ENCODE measurements at regions not wholly inside any gene's neighbourhood (a gene's known extent, or its start where the extent isn't known, plus 50 kb on each side); places are given as distances from the start of the nearest gene placed in this dataset.

DNA sequence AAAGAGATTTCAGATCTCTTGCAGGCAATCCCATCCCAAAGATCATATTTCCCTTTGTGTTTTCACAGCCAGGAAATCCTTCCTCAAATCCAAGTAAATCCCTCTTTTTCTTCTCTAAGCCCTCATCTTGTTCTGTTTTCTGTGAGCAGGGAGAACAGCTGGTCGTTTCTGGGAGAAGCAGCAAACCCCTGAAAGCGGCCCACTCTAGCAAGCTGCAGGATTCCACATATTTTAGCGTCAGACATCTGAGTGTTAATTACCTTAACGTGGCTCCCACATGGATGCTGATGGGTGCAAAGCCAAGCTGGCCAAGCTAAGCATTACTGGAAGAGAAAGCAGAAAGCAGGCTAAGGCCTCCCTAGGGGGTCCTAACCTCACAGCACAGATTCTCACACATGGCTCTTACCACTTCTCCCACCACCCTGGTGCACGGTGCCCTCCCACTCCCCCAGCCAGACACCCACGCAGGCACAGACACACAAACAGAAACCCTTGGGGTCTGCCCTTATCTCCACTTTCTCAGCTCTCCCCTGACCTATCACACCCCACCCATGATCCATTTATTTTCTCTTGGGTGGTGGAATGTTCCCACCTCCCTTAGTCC is 551.0 kb upstream of the AUTS2 start:
- Histone ChIP-seq H3K27ac (no peak overlapping the region), H3K27me3 (replicated peaks; ENCODE audit: insufficient read depth) (no peaks in the 10 kb centered on the region), H3K9me3 (no peaks in the 10 kb centered on the region), H3K4me1 (replicated peaks) (no peaks in the 10 kb centered on the region), H3K4me3 (no peak overlapping the region), H3K36me3 (no peaks in the 10 kb centered on the region)
- TF ChIP-seq POLR2AphosphoS5 (IDR thresholded peaks at IDR 0.05) (no peak), POLR2A (IDR thresholded peaks at IDR 0.05) (no peak)
- TF ChIP-seq, protein P1, sequence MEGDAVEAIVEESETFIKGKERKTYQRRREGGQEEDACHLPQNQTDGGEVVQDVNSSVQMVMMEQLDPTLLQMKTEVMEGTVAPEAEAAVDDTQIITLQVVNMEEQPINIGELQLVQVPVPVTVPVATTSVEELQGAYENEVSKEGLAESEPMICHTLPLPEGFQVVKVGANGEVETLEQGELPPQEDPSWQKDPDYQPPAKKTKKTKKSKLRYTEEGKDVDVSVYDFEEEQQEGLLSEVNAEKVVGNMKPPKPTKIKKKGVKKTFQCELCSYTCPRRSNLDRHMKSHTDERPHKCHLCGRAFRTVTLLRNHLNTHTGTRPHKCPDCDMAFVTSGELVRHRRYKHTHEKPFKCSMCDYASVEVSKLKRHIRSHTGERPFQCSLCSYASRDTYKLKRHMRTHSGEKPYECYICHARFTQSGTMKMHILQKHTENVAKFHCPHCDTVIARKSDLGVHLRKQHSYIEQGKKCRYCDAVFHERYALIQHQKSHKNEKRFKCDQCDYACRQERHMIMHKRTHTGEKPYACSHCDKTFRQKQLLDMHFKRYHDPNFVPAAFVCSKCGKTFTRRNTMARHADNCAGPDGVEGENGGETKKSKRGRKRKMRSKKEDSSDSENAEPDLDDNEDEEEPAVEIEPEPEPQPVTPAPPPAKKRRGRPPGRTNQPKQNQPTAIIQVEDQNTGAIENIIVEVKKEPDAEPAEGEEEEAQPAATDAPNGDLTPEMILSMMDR (IDR thresholded peaks at IDR 0.05): no peak
- 49% methylated on average over 6 of the region's 6 CpGs for WGBS
- intact Hi-C loops (cut with DNase I): no loop called here
- no peak for DNase-seq (ENCODE audit: low spot score)

GRCh38 chr7:69049326-69049725 is 548.9 kb upstream of the AUTS2 start:
- intact Hi-C loops (cut with DNase I): no loop called here
- WGBS: 37% methylated on average over 5 of the region's 5 CpGs
- TF ChIP-seq, protein P1 (IDR thresholded peaks at IDR 0.05): no peak
- no peak for TF ChIP-seq POLR2A (IDR thresholded peaks at IDR 0.05)
- no peak for TF ChIP-seq POLR2AphosphoS5 (IDR thresholded peaks at IDR 0.05)
- no peak overlapping the region for H3K27ac ChIP-seq
- H3K9me3 ChIP-seq: no peaks in the 10 kb centered on the region
- DNase-seq (ENCODE audit: low spot score): no peak
- no peaks in the 10 kb centered on the region for H3K4me1 ChIP-seq (replicated peaks)
- H3K4me3 ChIP-seq: no peak overlapping the region
- no peaks in the 10 kb centered on the region for H3K27me3 ChIP-seq (replicated peaks; ENCODE audit: insufficient read depth)
- no peaks in the 10 kb centered on the region for H3K36me3 ChIP-seq

- H3K4me1 ChIP-seq (replicated peaks): no peaks in the 10 kb centered on the region
- TF ChIP-seq POLR2A (IDR thresholded peaks at IDR 0.05) (no peak), POLR2AphosphoS5 (IDR thresholded peaks at IDR 0.05) (no peak)
- TF ChIP-seq, protein P1 (IDR thresholded peaks at IDR 0.05): no peak
- no peak overlapping the region for H3K4me3 ChIP-seq
- WGBS: 97% methylated on average over 4 of the region's 4 CpGs
- H3K36me3 ChIP-seq: no peaks in the 10 kb centered on the region
- DNase-seq (ENCODE audit: low spot score): no peak
- no peak overlapping the region for H3K27ac ChIP-seq
- H3K9me3 ChIP-seq: no peaks in the 10 kb centered on the region
- H3K27me3 ChIP-seq (replicated peaks; ENCODE audit: insufficient read depth): no peaks in the 10 kb centered on the region
- intact Hi-C loops (cut with DNase I): no loop called here
Observed at GRCh38 chr7:69052447-69052846, 545.8 kb upstream of the AUTS2 start.

GRCh38 chr7:69060516-69060915 is 537.8 kb upstream of the AUTS2 start:
- Histone ChIP-seq H3K36me3 (no peaks in the 10 kb centered on the region), H3K27me3 (replicated peaks; ENCODE audit: insufficient read depth) (no peaks in the 10 kb centered on the region), H3K9me3 (no peaks in the 10 kb centered on the region), H3K27ac (no peak overlapping the region), H3K4me3 (no peak overlapping the region), H3K4me1 (replicated peaks) (no peaks in the 10 kb centered on the region)
- TF ChIP-seq POLR2A (IDR thresholded peaks at IDR 0.05) (no peak), POLR2AphosphoS5 (IDR thresholded peaks at IDR 0.05) (no peak)
- TF ChIP-seq, protein P1 (IDR thresholded peaks at IDR 0.05): no peak
- no peak for DNase-seq (ENCODE audit: low spot score)
- intact Hi-C loops (cut with DNase I): no loop called here
- WGBS: 48% methylated on average over 3 of the region's 3 CpGs

- H3K4me1 ChIP-seq (replicated peaks): no peaks in the 10 kb centered on the region
- H3K36me3 ChIP-seq: no peaks in the 10 kb centered on the region
- intact Hi-C loops (cut with DNase I): no loop called here
- TF ChIP-seq POLR2AphosphoS5 (IDR thresholded peaks at IDR 0.05) (no peak), POLR2A (IDR thresholded peaks at IDR 0.05) (no peak)
- TF ChIP-seq, protein P1 (IDR thresholded peaks at IDR 0.05): no peak
- H3K27ac ChIP-seq: no peak overlapping the region
- 94% methylated on average over 20 of the region's 20 CpGs for WGBS
- H3K27me3 ChIP-seq (replicated peaks; ENCODE audit: insufficient read depth): no peaks in the 10 kb centered on the region
- no peak overlapping the region for H3K4me3 ChIP-seq
- H3K9me3 ChIP-seq: no peaks in the 10 kb centered on the region
- DNase-seq (ENCODE audit: low spot score): no peak
Observed at GRCh38 chr7:69062020-69062765, 536.1 kb upstream of the AUTS2 start.
